Spleen (tissue), 7 donors: ENCODE measurements at regions not wholly inside any gene's neighbourhood (a gene's known extent, or its start where the extent isn't known, plus 50 kb on each side); places are given as distances from the start of the nearest gene placed in this dataset.

Source experiments
- CTCF ChIP-seq, 11 experiments: fragments of 200-600 bp in 7 of 11; fragments of 450-650 bp in 4 of 11; sonication (generic) in 4 of 11; IDR thresholded peaks in 8 of 11; conservative IDR thresholded peaks in 3 of 11; 1 replicate in 7 of 11; 2 replicates in 4 of 11; pipeline versions ENCODE4 v1.4.0 to v1.8.0; 2016 to 2021; ENCODE audit warnings: antibody characterized with exemption in 11 of 11, inconsistent platforms in 4 of 11, mild to moderate bottlenecking in 1 of 11
- POLR2A ChIP-seq, 3 donors: fragments of 450-650 bp; IDR thresholded peaks; one replicate each; pipeline ENCODE4 v1.5.1; 2017; ENCODE audit warnings: antibody characterized with exemption in 3 of 3, mild to moderate bottlenecking in 1 of 3
- POLR2AphosphoS5 ChIP-seq, 3 donors: sonication (generic); formaldehyde crosslinking; IDR thresholded peaks; one replicate each; pipeline ENCODE4 v1.5.1; 2017; ENCODE audit warnings: antibody characterized with exemption in 3 of 3
- donor health status: DM: no; HTN: no; CAD: no; lungs with moderate emphysema.
- donor health status: DM: no; HTN: no; CAD: no.
- donor health status: DM: no; HTN: no; CAD: no.

GRCh38 chr5:104186510-104186909 is 623.9 kb upstream of the NUDT12 start:
- no peak for TF ChIP-seq CTCF (IDR thresholded peaks at IDR 0.05 in 8 of 11, conservative IDR thresholded peaks at IDR 0.05 in 3 of 11)
- TF ChIP-seq POLR2A (IDR thresholded peaks at IDR 0.05): no peak
- no peak for TF ChIP-seq POLR2AphosphoS5 (IDR thresholded peaks at IDR 0.05)
